Activated CD4-positive, CD25-positive, alpha-beta regulatory T cell treated with anti-CD3 and anti-CD28 coated beads, Interleukin-2, amount 50 U/mL, for 24 hours (primary cell): ENCODE measurements at regions not wholly inside any gene's neighbourhood (a gene's known extent, or its start where the extent isn't known, plus 50 kb on each side); places are given as distances from the start of the nearest gene placed in this dataset.
"Not testable (repeated sequence)": the region's sequence is repeated elsewhere in the genome, so short reads cannot be mapped to it uniquely, and the experiment has no call there.

Source experiments
- ATAC-seq, 2 donors: fragments of 150-1000 bp; cut with Tn5 transposase; one replicate each; pipeline ENCODE4 v1.10.0; 2021; ENCODE audit warnings: mild to moderate bottlenecking in 1 of 2, moderate library complexity in 1 of 2

GRCh38 chr4:94015956-94016355 lies 187.4 kb downstream of the ATOH1 start:
- ATAC-seq, result no peak

- no peak for ATAC-seq
Observed at GRCh38 chr4:94032754-94033153, 174.9 kb upstream of the SMARCAD1 start.

- ATAC-seq, result no peak
Observed at GRCh38 chr4:94036964-94037363, 170.7 kb upstream of the SMARCAD1 start.

- no peak for ATAC-seq
Observed at GRCh38 chr4:94038195-94038594, 169.5 kb upstream of the SMARCAD1 start.

GRCh38 chr4:94039226-94039625 lies 168.4 kb upstream of the SMARCAD1 start:
- no peak for ATAC-seq

- ATAC-seq, result not testable (repeated sequence)
Observed at GRCh38 chr4:94044471-94044870, 163.2 kb upstream of the SMARCAD1 start.

GRCh38 chr4:94063084-94063483 lies 144.6 kb upstream of the SMARCAD1 start:
- no peak for ATAC-seq

- ATAC-seq, result no peak
Observed at GRCh38 chr4:94068753-94069719, 138.6 kb upstream of the SMARCAD1 start.

GRCh38 chr4:94076498-94076897 lies 131.2 kb upstream of the SMARCAD1 start:
- ATAC-seq, result no peak

GRCh38 chr4:94084155-94084554 lies 123.5 kb upstream of the SMARCAD1 start:
- ATAC-seq, result no peak

GRCh38 chr4:94099141-94099540 lies 108.5 kb upstream of the SMARCAD1 start:
- not testable (repeated sequence) for ATAC-seq

GRCh38 chr4:94112644-94113043 lies 95.0 kb upstream of the SMARCAD1 start:
- ATAC-seq, result no peak

GRCh38 chr4:94115687-94116086 lies 92.0 kb upstream of the SMARCAD1 start:
- ATAC-seq, result no peak

GRCh38 chr4:94116842-94117241 lies 90.8 kb upstream of the SMARCAD1 start:
- no peak for ATAC-seq

- ATAC-seq, result no peak
Observed at GRCh38 chr4:94126669-94127068, 81.0 kb upstream of the SMARCAD1 start.

GRCh38 chr4:94127707-94128328 lies 79.8 kb upstream of the SMARCAD1 start:
- no peak for ATAC-seq

GRCh38 chr4:94131212-94131611 lies 76.5 kb upstream of the SMARCAD1 start:
- ATAC-seq, result no peak

GRCh38 chr4:94135701-94136100 lies 72.0 kb upstream of the SMARCAD1 start:
- ATAC-seq, result no peak

- peak in 1 of 2 donors; percentile 10 for ATAC-seq
Observed at GRCh38 chr4:94139931-94140612, 67.6 kb upstream of the SMARCAD1 start.

- ATAC-seq, result no peak
Observed at GRCh38 chr4:94141001-94141400, 66.7 kb upstream of the SMARCAD1 start.

GRCh38 chr4:94148052-94148451 lies 59.6 kb upstream of the SMARCAD1 start:
- not testable (repeated sequence) for ATAC-seq

- ATAC-seq, result no peak
Observed at GRCh38 chr4:94152466-94152865, 55.2 kb upstream of the SMARCAD1 start.

GRCh38 chr4:94155404-94155803 lies 52.3 kb upstream of the SMARCAD1 start:
- ATAC-seq, result not testable (repeated sequence)
